ENCODE measurements at regions not wholly inside any gene's neighbourhood (a gene's known extent, or its start where the extent isn't known, plus 50 kb on each side); places are given as distances from the start of the nearest gene placed in this dataset.

GRCh38 chr1:70667494-70668170, 256.6 kb downstream of the CTH start:
- Histone ChIP-seq H3K36me3 (ENCODE audit: control insufficient read depth, insufficient read depth, low read length) (no peaks in the 10 kb centered on the region), H3K4me1 (ENCODE audit: control insufficient read depth, insufficient read depth, low read length) (no peaks in the 10 kb centered on the region), H3K4me3 (ENCODE audit: low read length) (no peak overlapping the region), H3K27ac (ENCODE audit: low read length) (no peak overlapping the region), H3K27me3 (ENCODE audit: control insufficient read depth, insufficient read depth, low read length) (no peaks in the 10 kb centered on the region), H3K9me3 (ENCODE audit: control insufficient read depth, insufficient read depth, low read length) (no peaks in the 10 kb centered on the region)
- DNase-seq (ENCODE audit: low read depth, low spot score): no peak

GRCh38 chr1:70671006-70671405, 259.9 kb downstream of the CTH start:
- Histone ChIP-seq H3K27me3 (ENCODE audit: control insufficient read depth, insufficient read depth, low read length) (no peaks in the 10 kb centered on the region), H3K27ac (ENCODE audit: low read length) (no peak overlapping the region), H3K36me3 (ENCODE audit: control insufficient read depth, insufficient read depth, low read length) (no peaks in the 10 kb centered on the region), H3K4me3 (ENCODE audit: low read length) (no peak overlapping the region), H3K4me1 (ENCODE audit: control insufficient read depth, insufficient read depth, low read length) (no peaks in the 10 kb centered on the region), H3K9me3 (ENCODE audit: control insufficient read depth, insufficient read depth, low read length) (no peaks in the 10 kb centered on the region)
- no peak for DNase-seq (ENCODE audit: low read depth, low spot score)
- WGBS (ENCODE audit: insufficient coverage, insufficient read length): no CpG with 5 or more reads among the region's 4 CpGs

DNA sequence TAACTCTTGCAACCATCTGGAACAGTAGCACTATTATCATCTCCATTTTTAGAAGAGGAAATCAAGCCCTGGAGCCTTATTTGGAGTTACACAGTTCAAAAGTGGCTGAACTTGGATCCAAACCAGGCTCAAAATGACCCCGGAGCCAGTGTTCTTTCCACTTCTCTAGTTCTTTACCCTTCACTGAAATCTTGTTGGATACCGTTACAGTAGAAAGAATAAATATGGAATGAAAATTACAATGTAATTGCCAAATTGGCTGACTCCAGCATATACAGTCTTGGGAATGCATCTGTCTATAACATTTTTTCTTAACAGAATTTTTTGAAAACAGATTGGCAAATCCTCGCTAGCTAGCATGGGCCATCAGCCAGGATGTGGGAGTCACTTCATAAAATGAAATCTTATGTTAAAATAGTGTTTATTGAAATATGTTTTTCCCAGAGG, 261.4 kb downstream of the CTH start:
- WGBS (ENCODE audit: insufficient coverage, insufficient read length): no CpG with 5 or more reads among the region's 3 CpGs

DNA sequence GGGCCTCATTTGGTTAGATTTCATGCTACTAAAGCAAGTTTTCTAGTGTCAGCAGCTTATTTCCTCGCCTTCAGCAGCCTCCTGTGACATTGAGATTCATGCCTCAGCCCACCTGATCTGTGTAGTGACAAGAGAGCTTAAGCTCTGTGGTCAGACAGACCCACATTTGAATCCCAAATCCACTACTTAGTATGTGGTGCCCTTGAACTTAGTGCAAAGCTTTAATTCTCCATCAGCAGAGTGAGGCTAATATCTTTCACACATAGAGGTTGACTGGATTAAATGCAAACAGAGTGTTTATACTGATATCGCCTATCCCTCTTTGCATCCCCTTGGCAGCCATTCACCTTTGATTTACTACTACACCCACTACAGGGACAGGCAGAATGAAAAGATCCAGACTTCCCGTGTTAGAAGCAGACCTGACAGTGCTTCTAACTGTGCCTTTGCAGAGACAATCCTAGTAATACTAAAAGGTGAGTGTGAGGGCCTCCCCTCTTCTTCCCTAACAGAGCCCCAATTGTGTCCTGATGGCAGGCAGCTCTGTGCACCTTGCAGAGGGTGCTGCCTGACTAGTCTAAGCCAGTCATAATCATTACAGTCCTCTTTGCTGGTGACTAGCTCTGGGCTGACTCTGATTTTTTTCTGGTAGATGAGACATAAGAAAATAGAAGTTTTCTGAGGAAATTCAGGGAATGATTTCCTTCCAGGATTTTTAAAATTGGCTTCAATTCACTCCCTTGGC, 264.0 kb downstream of the CTH start:
- H3K27me3 ChIP-seq (ENCODE audit: control insufficient read depth, insufficient read depth, low read length): no peaks in the 10 kb centered on the region
- DNase-seq (ENCODE audit: low read depth, low spot score): no peak

More for the DNA sequence above, 261.4 kb downstream of the CTH start:
- H3K9me3 ChIP-seq (ENCODE audit: control insufficient read depth, insufficient read depth, low read length): no peaks in the 10 kb centered on the region
- no peaks in the 10 kb centered on the region for H3K4me1 ChIP-seq (ENCODE audit: control insufficient read depth, insufficient read depth, low read length)
- no peaks in the 10 kb centered on the region for H3K36me3 ChIP-seq (ENCODE audit: control insufficient read depth, insufficient read depth, low read length)
- H3K27me3 ChIP-seq (ENCODE audit: control insufficient read depth, insufficient read depth, low read length): no peaks in the 10 kb centered on the region
- no peak for DNase-seq (ENCODE audit: low read depth, low spot score)
- no peak overlapping the region for H3K4me3 ChIP-seq (ENCODE audit: low read length)
- no peak overlapping the region for H3K27ac ChIP-seq (ENCODE audit: low read length)

GRCh38 chr1:70675737-70676156, 264.7 kb downstream of the CTH start:
- no peak overlapping the region for H3K27ac ChIP-seq (ENCODE audit: low read length)
- no peak overlapping the region for H3K4me3 ChIP-seq (ENCODE audit: low read length)
- no peaks in the 10 kb centered on the region for H3K9me3 ChIP-seq (ENCODE audit: control insufficient read depth, insufficient read depth, low read length)
- DNase-seq (ENCODE audit: low read depth, low spot score): peak; percentile 18
- H3K27me3 ChIP-seq (ENCODE audit: control insufficient read depth, insufficient read depth, low read length): no peaks in the 10 kb centered on the region
- no peaks in the 10 kb centered on the region for H3K4me1 ChIP-seq (ENCODE audit: control insufficient read depth, insufficient read depth, low read length)
- no CpG with 5 or more reads among the region's 5 CpGs for WGBS (ENCODE audit: insufficient coverage, insufficient read length)
- no peaks in the 10 kb centered on the region for H3K36me3 ChIP-seq (ENCODE audit: control insufficient read depth, insufficient read depth, low read length)

More for the DNA sequence above, 264.0 kb downstream of the CTH start:
- Histone ChIP-seq H3K4me1 (ENCODE audit: control insufficient read depth, insufficient read depth, low read length) (no peaks in the 10 kb centered on the region), H3K36me3 (ENCODE audit: control insufficient read depth, insufficient read depth, low read length) (no peaks in the 10 kb centered on the region), H3K27ac (ENCODE audit: low read length) (no peak overlapping the region), H3K4me3 (ENCODE audit: low read length) (no peak overlapping the region), H3K9me3 (ENCODE audit: control insufficient read depth, insufficient read depth, low read length) (no peaks in the 10 kb centered on the region)
- no CpG with 5 or more reads among the region's 3 CpGs for WGBS (ENCODE audit: insufficient coverage, insufficient read length)

- peak; percentile 47 for DNase-seq (ENCODE audit: low read depth, low spot score)
- Histone ChIP-seq H3K36me3 (ENCODE audit: control insufficient read depth, insufficient read depth, low read length) (no peaks in the 10 kb centered on the region), H3K4me1 (ENCODE audit: control insufficient read depth, insufficient read depth, low read length) (no peaks in the 10 kb centered on the region), H3K4me3 (ENCODE audit: low read length) (no peak overlapping the region), H3K9me3 (ENCODE audit: control insufficient read depth, insufficient read depth, low read length) (no peaks in the 10 kb centered on the region), H3K27ac (ENCODE audit: low read length) (no peak overlapping the region), H3K27me3 (ENCODE audit: control insufficient read depth, insufficient read depth, low read length) (no peaks in the 10 kb centered on the region)
- no CpG with 5 or more reads among the region's 13 CpGs for WGBS (ENCODE audit: insufficient coverage, insufficient read length)
Measured at GRCh38 chr1:70685300-70686286, 274.5 kb downstream of the CTH start.

DNA sequence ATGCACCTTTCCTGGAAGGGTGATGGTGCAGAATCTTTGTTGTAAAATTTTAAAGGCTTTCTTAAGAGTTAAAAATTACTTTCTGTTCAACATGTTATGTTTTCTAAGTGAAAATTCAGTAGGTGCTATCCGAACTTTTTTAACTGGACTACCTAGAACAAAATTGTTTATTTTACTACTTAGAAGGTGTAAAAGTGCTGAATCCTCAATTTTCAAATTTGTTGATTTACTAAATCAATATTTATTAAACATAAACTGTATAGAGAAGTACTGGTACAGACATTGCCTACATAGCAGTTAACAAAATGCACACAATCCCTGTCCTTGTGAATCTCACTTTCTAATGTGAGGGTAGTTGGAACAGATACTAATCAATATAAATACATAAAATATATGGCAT, 277.5 kb downstream of the CTH start:
- no peaks in the 10 kb centered on the region for H3K27me3 ChIP-seq (ENCODE audit: control insufficient read depth, insufficient read depth, low read length)
- H3K27ac ChIP-seq (ENCODE audit: low read length): no peak overlapping the region
- DNase-seq (ENCODE audit: low read depth, low spot score): no peak
- no peak overlapping the region for H3K4me3 ChIP-seq (ENCODE audit: low read length)
- no peaks in the 10 kb centered on the region; the same call in 1 of the 2 replicates for H3K4me1 ChIP-seq (ENCODE audit: control insufficient read depth, insufficient read depth, low read length)
- no peaks in the 10 kb centered on the region for H3K9me3 ChIP-seq (ENCODE audit: control insufficient read depth, insufficient read depth, low read length)
- WGBS (ENCODE audit: insufficient coverage, insufficient read length): no CpG with 5 or more reads among the region's 1 CpG
- H3K36me3 ChIP-seq (ENCODE audit: control insufficient read depth, insufficient read depth, low read length): no peaks in the 10 kb centered on the region

DNA sequence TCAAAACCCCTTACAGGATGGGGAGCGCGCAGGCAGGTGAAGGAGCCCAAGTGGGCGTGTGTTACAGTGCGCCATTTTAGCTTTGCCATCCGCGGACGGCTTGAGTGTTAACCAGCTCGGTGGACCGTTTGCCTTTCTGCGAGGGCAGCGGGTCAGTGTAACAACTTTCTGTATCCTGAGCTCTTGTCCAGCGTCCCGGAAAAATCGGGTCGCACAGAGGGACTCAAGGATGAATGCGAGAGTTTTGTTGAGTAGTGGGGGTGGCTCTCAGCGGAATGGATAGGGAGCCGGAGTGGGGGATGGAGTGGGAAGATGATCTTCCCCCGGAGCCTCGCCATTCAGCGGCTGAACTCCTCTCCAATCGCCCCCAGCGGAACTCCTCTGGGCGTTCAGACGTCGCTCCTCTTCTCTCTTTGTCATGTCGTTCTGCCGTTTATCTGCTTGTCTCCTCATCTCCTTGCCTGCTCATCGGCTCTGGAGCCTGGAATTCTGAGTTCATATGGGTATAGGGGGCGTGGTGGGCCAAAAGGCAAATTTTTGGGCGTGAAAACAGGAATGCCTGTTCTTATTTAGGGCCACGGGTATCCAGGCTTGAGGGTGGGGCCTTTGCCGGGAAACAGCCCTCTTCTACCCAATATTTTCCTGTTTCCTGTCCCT, 295.4 kb downstream of the CTH start:
- Histone ChIP-seq H3K9me3 (ENCODE audit: control insufficient read depth, insufficient read depth, low read length) (no peaks in the 10 kb centered on the region), H3K4me1 (ENCODE audit: control insufficient read depth, insufficient read depth, low read length) (no peaks in the 10 kb centered on the region), H3K27me3 (ENCODE audit: control insufficient read depth, insufficient read depth, low read length) (no peaks in the 10 kb centered on the region), H3K4me3 (ENCODE audit: low read length) (peak overlapping the region; percentile 56; the same call in 1 of the 2 replicates), H3K36me3 (ENCODE audit: control insufficient read depth, insufficient read depth, low read length) (no peaks in the 10 kb centered on the region), H3K27ac (ENCODE audit: low read length) (no peak overlapping the region)
- DNase-seq (ENCODE audit: low read depth, low spot score): no peak
- no CpG with 5 or more reads among the region's 33 CpGs for WGBS (ENCODE audit: insufficient coverage, insufficient read length)

GRCh38 chr1:70707214-70707613, 296.1 kb downstream of the CTH start:
- Histone ChIP-seq H3K4me1 (ENCODE audit: control insufficient read depth, insufficient read depth, low read length) (no peaks in the 10 kb centered on the region), H3K36me3 (ENCODE audit: control insufficient read depth, insufficient read depth, low read length) (no peaks in the 10 kb centered on the region), H3K27ac (ENCODE audit: low read length) (no peak overlapping the region), H3K27me3 (ENCODE audit: control insufficient read depth, insufficient read depth, low read length) (no peaks in the 10 kb centered on the region), H3K9me3 (ENCODE audit: control insufficient read depth, insufficient read depth, low read length) (no peaks in the 10 kb centered on the region), H3K4me3 (ENCODE audit: low read length) (no peak overlapping the region)
- no peak for DNase-seq (ENCODE audit: low read depth, low spot score)

- H3K36me3 ChIP-seq (ENCODE audit: control insufficient read depth, insufficient read depth, low read length): no peaks in the 10 kb centered on the region
- H3K4me1 ChIP-seq (ENCODE audit: control insufficient read depth, insufficient read depth, low read length): no peaks in the 10 kb centered on the region
- WGBS (ENCODE audit: insufficient coverage, insufficient read length): no CpG with 5 or more reads among the region's 2 CpGs
- H3K27ac ChIP-seq (ENCODE audit: low read length): no peak overlapping the region
- H3K4me3 ChIP-seq (ENCODE audit: low read length): no peak overlapping the region
- H3K27me3 ChIP-seq (ENCODE audit: control insufficient read depth, insufficient read depth, low read length): no peaks in the 10 kb centered on the region
- H3K9me3 ChIP-seq (ENCODE audit: control insufficient read depth, insufficient read depth, low read length): no peaks in the 10 kb centered on the region
- no peak for DNase-seq (ENCODE audit: low read depth, low spot score)
Measured at GRCh38 chr1:70714149-70714548, 303.1 kb downstream of the CTH start.
